ENCODE measurements at regions not wholly inside any gene's neighbourhood (a gene's known extent, or its start where the extent isn't known, plus 50 kb on each side); places are given as distances from the start of the nearest gene placed in this dataset.

DNA sequence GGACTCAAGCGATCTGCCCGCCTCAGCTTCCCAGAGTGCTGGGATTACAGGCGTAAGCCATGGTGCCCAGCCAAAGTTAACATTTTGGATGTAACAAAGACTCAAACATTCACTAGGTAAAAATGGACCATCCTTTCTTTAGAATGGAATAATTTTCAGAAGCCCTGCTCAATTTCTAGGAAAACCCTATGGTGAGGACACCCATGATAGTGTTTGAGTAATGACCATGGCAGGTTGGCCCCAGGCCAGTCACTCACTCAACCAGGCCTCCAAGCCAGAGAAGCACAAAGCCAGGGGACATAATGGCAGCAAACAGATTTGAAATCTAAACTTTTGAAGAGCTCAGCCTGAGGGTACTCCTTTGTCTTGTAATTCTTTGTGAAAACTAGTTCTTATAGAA is 59.9 kb upstream of the GPR6 start:
- TF ChIP-seq CTCF (conservative IDR thresholded peaks at IDR 0.05; ENCODE audit: low read length) (no peak), EZH2phosphoT487 (IDR thresholded peaks at IDR 0.05; ENCODE audit: borderline replicate concordance) (no peak)
- no peaks in the 10 kb centered on the region for H3K4me1 ChIP-seq (ENCODE audit: insufficient read depth, low read length, poor library complexity, severe bottlenecking)
- no peaks in the 10 kb centered on the region for H4K20me1 ChIP-seq (ENCODE audit: insufficient read depth, low read length, poor library complexity, severe bottlenecking)
- H3K4me3 ChIP-seq (ENCODE audit: low read length, poor library complexity, severe bottlenecking) = no peak overlapping the region
- H3K79me2 ChIP-seq (ENCODE audit: insufficient read depth, low read length) = no peaks in the 10 kb centered on the region
- no peak overlapping the region for H2AFZ ChIP-seq (ENCODE audit: low read length)
- no peaks in the 10 kb centered on the region for H3K9me2 ChIP-seq (replicated peaks; ENCODE audit: low read depth, low read length)
- H3K27me3 ChIP-seq (ENCODE audit: insufficient read depth, low read length, poor library complexity, severe bottlenecking) = no peaks in the 10 kb centered on the region
- no peaks in the 10 kb centered on the region for H3K36me3 ChIP-seq (ENCODE audit: insufficient read depth, low read length)
- H3F3A ChIP-seq (ENCODE audit: low read depth) = no peaks in the 10 kb centered on the region
- H3K9me3 ChIP-seq (ENCODE audit: insufficient read depth, low read depth, low read length) = no peaks in the 10 kb centered on the region
- H3K4me2 ChIP-seq (ENCODE audit: low read depth, low read length, poor library complexity, severe bottlenecking) = no peak overlapping the region
- H3K9ac ChIP-seq (ENCODE audit: low read depth, low read length, poor library complexity, severe bottlenecking) = no peak overlapping the region

GRCh38 chr6:109920911-109921310 is 57.2 kb upstream of the GPR6 start:
- Histone ChIP-seq H3K4me1 (ENCODE audit: insufficient read depth, low read length, poor library complexity, severe bottlenecking) (no peaks in the 10 kb centered on the region), H3K36me3 (ENCODE audit: insufficient read depth, low read length) (no peaks in the 10 kb centered on the region), H3K4me3 (ENCODE audit: low read length, poor library complexity, severe bottlenecking) (no peak overlapping the region), H3K27me3 (ENCODE audit: insufficient read depth, low read length, poor library complexity, severe bottlenecking) (no peaks in the 10 kb centered on the region), H3K4me2 (ENCODE audit: low read depth, low read length, poor library complexity, severe bottlenecking) (no peak overlapping the region), H3F3A (ENCODE audit: low read depth) (no peaks in the 10 kb centered on the region), H3K9me3 (ENCODE audit: insufficient read depth, low read depth, low read length) (no peaks in the 10 kb centered on the region), H4K20me1 (ENCODE audit: insufficient read depth, low read length, poor library complexity, severe bottlenecking) (no peaks in the 10 kb centered on the region), H3K79me2 (ENCODE audit: insufficient read depth, low read length) (no peaks in the 10 kb centered on the region), H3K9me2 (replicated peaks; ENCODE audit: low read depth, low read length) (no peaks in the 10 kb centered on the region), H3K9ac (ENCODE audit: low read depth, low read length, poor library complexity, severe bottlenecking) (no peak overlapping the region), H2AFZ (ENCODE audit: low read length) (no peak overlapping the region)
- TF ChIP-seq EZH2phosphoT487 (IDR thresholded peaks at IDR 0.05; ENCODE audit: borderline replicate concordance) (no peak), CTCF (conservative IDR thresholded peaks at IDR 0.05; ENCODE audit: low read length) (no peak)

DNA sequence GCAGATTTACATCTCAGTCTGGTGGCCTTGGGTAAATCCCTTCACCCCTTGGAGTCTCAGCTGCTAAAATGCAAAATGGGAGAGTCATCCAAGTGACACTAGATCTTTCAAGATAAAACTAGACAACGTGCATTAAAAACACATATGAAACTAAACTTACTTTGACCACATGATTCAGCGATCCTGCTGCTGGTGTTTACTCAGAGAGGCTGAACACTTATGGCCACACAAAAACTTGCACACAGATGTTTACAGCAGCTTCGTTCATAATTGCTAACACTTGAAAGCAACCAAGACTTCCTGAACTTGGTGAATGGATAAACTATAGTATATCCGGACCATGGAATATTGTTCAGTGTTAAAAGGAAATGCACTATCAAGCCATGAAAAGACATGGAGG is 55.3 kb upstream of the GPR6 start:
- Histone ChIP-seq H3K27me3 (ENCODE audit: insufficient read depth, low read length, poor library complexity, severe bottlenecking) (no peaks in the 10 kb centered on the region), H4K20me1 (ENCODE audit: insufficient read depth, low read length, poor library complexity, severe bottlenecking) (no peaks in the 10 kb centered on the region), H3K4me3 (ENCODE audit: low read length, poor library complexity, severe bottlenecking) (no peak overlapping the region), H3K9ac (ENCODE audit: low read depth, low read length, poor library complexity, severe bottlenecking) (no peak overlapping the region), H3K4me1 (ENCODE audit: insufficient read depth, low read length, poor library complexity, severe bottlenecking) (no peaks in the 10 kb centered on the region), H3K9me2 (replicated peaks; ENCODE audit: low read depth, low read length) (no peaks in the 10 kb centered on the region), H3K79me2 (ENCODE audit: insufficient read depth, low read length) (no peaks in the 10 kb centered on the region), H3K4me2 (ENCODE audit: low read depth, low read length, poor library complexity, severe bottlenecking) (no peak overlapping the region), H3K9me3 (ENCODE audit: insufficient read depth, low read depth, low read length) (no peaks in the 10 kb centered on the region), H3K36me3 (ENCODE audit: insufficient read depth, low read length) (no peaks in the 10 kb centered on the region), H3F3A (ENCODE audit: low read depth) (no peaks in the 10 kb centered on the region), H2AFZ (ENCODE audit: low read length) (no peak overlapping the region)
- TF ChIP-seq EZH2phosphoT487 (IDR thresholded peaks at IDR 0.05; ENCODE audit: borderline replicate concordance) = no peak

GRCh38 chr6:109925075-109925474 is 53.0 kb upstream of the GPR6 start:
- no peaks in the 10 kb centered on the region for H3K36me3 ChIP-seq (ENCODE audit: insufficient read depth, low read length)
- H3K4me2 ChIP-seq (ENCODE audit: low read depth, low read length, poor library complexity, severe bottlenecking) = no peak overlapping the region
- TF ChIP-seq CTCF (conservative IDR thresholded peaks at IDR 0.05; ENCODE audit: low read length) (no peak), EZH2phosphoT487 (IDR thresholded peaks at IDR 0.05; ENCODE audit: borderline replicate concordance) (no peak)
- H4K20me1 ChIP-seq (ENCODE audit: insufficient read depth, low read length, poor library complexity, severe bottlenecking) = no peaks in the 10 kb centered on the region
- H3K27me3 ChIP-seq (ENCODE audit: insufficient read depth, low read length, poor library complexity, severe bottlenecking) = no peaks in the 10 kb centered on the region
- no peaks in the 10 kb centered on the region for H3K79me2 ChIP-seq (ENCODE audit: insufficient read depth, low read length)
- H2AFZ ChIP-seq (ENCODE audit: low read length) = no peak overlapping the region
- H3K9ac ChIP-seq (ENCODE audit: low read depth, low read length, poor library complexity, severe bottlenecking) = no peak overlapping the region
- H3K4me1 ChIP-seq (ENCODE audit: insufficient read depth, low read length, poor library complexity, severe bottlenecking) = no peaks in the 10 kb centered on the region
- no peaks in the 10 kb centered on the region for H3K9me3 ChIP-seq (ENCODE audit: insufficient read depth, low read depth, low read length)
- H3F3A ChIP-seq (ENCODE audit: low read depth) = no peaks in the 10 kb centered on the region
- H3K9me2 ChIP-seq (replicated peaks; ENCODE audit: low read depth, low read length) = no peaks in the 10 kb centered on the region
- no peak overlapping the region for H3K4me3 ChIP-seq (ENCODE audit: low read length, poor library complexity, severe bottlenecking)
